CD4-positive, alpha-beta T cell (primary cell): ENCODE measurements at regions not wholly inside any gene's neighbourhood (a gene's known extent, or its start where the extent isn't known, plus 50 kb on each side); places are given as distances from the start of the nearest gene placed in this dataset.

Experiments
- ATAC-seq: fragments of 200-7000 bp; cut with Tn5 transposase; one replicate; pipeline ENCODE4 v1.10.0; 2022; ENCODE audit warnings: mild to moderate bottlenecking; ENCODE audit not compliant: poor library complexity
- CTCF ChIA-PET: fragments of 350-600 bp; sonication (Branson Sonifier 250); formaldehyde crosslinking; loops from one replicate; lab custom pipeline; 2021; ENCODE audit warnings: antibody characterized with exemption, inconsistent platforms; lab: Charles Lee
- POLR2A ChIA-PET: fragments of 350-600 bp; sonication (Branson Sonifier 250); formaldehyde crosslinking; loops from one replicate; lab custom pipeline; 2021; ENCODE audit warnings: antibody characterized with exemption, inconsistent platforms; lab: Charles Lee
- DNase-seq, 14 experiments: peaks; one replicate each; pipeline ENCODE4 v3.0.0-alpha.2; 2013 to 2020; ENCODE audit warnings: mixed read lengths in 2 of 14
- H3K27ac ChIP-seq, 2 donors: one replicate each; pipeline versions ENCODE4 v1.5.1 to v1.7.0; 2013; ENCODE audit warnings: low read length in 2 of 2, low read depth in 1 of 2, mild to moderate bottlenecking in 1 of 2
- H3K27me3 ChIP-seq, 2 experiments: 1 replicate in 1 of 2; 2 replicates in 1 of 2; pipeline versions ENCODE4 v1.6.1 to v1.7.0; 2013; ENCODE audit warnings: low read length in 2 of 2, control low read depth in 1 of 2, mild to moderate bottlenecking in 1 of 2, moderate library complexity in 1 of 2; ENCODE audit not compliant: insufficient read depth in 2 of 2, control insufficient read depth in 1 of 2
- H3K36me3 ChIP-seq: one replicate; pipeline ENCODE4 v1.6.1; 2013; ENCODE audit warnings: low read length, control low read depth; ENCODE audit not compliant: insufficient read depth
- H3K4me1 ChIP-seq: one replicate; pipeline ENCODE4 v1.6.1; 2013; ENCODE audit warnings: low read length, control low read depth; ENCODE audit not compliant: insufficient read depth
- H3K4me3 ChIP-seq: one replicate; pipeline ENCODE4 v1.5.1; 2013; ENCODE audit warnings: mild to moderate bottlenecking, low read length, moderate library complexity
- H3K9me3 ChIP-seq, 2 experiments: 1 replicate in 1 of 2; 2 replicates in 1 of 2; pipeline versions ENCODE4 v1.6.1 to v1.7.0; 2013; ENCODE audit warnings: low read length in 2 of 2, mild to moderate bottlenecking in 2 of 2, control low read depth in 1 of 2, moderate library complexity in 1 of 2; ENCODE audit not compliant: control insufficient read depth in 1 of 2, insufficient read depth in 1 of 2
- H3K27ac Mint-ChIP-seq: one replicate; pipeline ENCODE4 v1.8.0; 2020; ENCODE audit warnings: mixed read lengths
- H3K27me3 Mint-ChIP-seq: one replicate; pipeline ENCODE4 v1.8.0; 2021; ENCODE audit warnings: mixed read lengths
- H3K36me3 Mint-ChIP-seq: one replicate; pipeline ENCODE4 v1.8.0; 2021; ENCODE audit warnings: low read depth, mixed read lengths
- H3K4me1 Mint-ChIP-seq: one replicate; pipeline ENCODE4 v1.8.0; 2021; ENCODE audit warnings: low read depth, mixed read lengths
- H3K4me3 Mint-ChIP-seq: one replicate; pipeline ENCODE4 v1.8.0; 2020; ENCODE audit warnings: mild to moderate bottlenecking, mixed read lengths
- H3K9me3 Mint-ChIP-seq: one replicate; pipeline ENCODE4 v1.8.0; 2020; ENCODE audit warnings: mixed read lengths
- CTCF ChIP-seq: fragments of 200-600 bp; IDR thresholded peaks from one replicate; pipeline ENCODE4 v1.8.0; 2022; ENCODE audit warnings: antibody characterized with exemption, mild to moderate bottlenecking
- intact Hi-C, 2 experiments: fragments of 100-400 bp; cut with DNase I in 1 of 2; cut with micrococcal nuclease in 1 of 2; formaldehyde crosslinking; loops; one replicate each; pipeline versions ENCODE4 v1.15.1 to v1.9.0; 2023 to 2025; cut with DNase I, micrococcal nuclease

- DNase-seq: no peak
- intact Hi-C loops: loop anchor here in 1 of 2 experiments (10.0 kb wide), 3 partner anchors 84 to 434 kb away; no protein-coding TSS in a partner anchor
- Histone ChIP-seq H3K9me3 (peaks cover 0 to under 1% of the 10 kb centered on the region in 2 experiments), H3K4me3 (no peak overlapping the region), H3K4me1 (peaks cover 2% of the 10 kb centered on the region), H3K36me3 (no peaks in the 10 kb centered on the region), H3K27me3 (no peaks in the 10 kb centered on the region), H3K27ac (no peak overlapping the region)
- H3K9me3 Mint-ChIP-seq: no peaks in the 10 kb centered on the region
- H3K27ac Mint-ChIP-seq: no peak overlapping the region
- no peak for TF ChIP-seq CTCF
- POLR2A ChIA-PET: no interaction called here
- CTCF ChIA-PET: no interaction called here
- no peaks in the 10 kb centered on the region for H3K36me3 Mint-ChIP-seq
- H3K4me1 Mint-ChIP-seq: no peaks in the 10 kb centered on the region
- H3K4me3 Mint-ChIP-seq: no peak overlapping the region
- no peaks in the 10 kb centered on the region for H3K27me3 Mint-ChIP-seq
- no peak for ATAC-seq
Observed at GRCh38 chr15:25939122-25939521, 76.0 kb upstream of the ATP10A start.

GRCh38 chr15:25937796-25938195 lies 74.7 kb upstream of the ATP10A start:
- Histone ChIP-seq H3K27me3 (no peaks in the 10 kb centered on the region), H3K4me3 (no peak overlapping the region), H3K4me1 (peaks cover 10% of the 10 kb centered on the region), H3K9me3 (no peaks in the 10 kb centered on the region), H3K27ac (no peak overlapping the region), H3K36me3 (no peaks in the 10 kb centered on the region)
- Mint-ChIP-seq H3K27ac (no peak overlapping the region), H3K9me3 (no peaks in the 10 kb centered on the region), H3K36me3 (no peaks in the 10 kb centered on the region), H3K27me3 (peaks cover 7% of the 10 kb centered on the region), H3K4me1 (peaks cover 4% of the 10 kb centered on the region), H3K4me3 (no peak overlapping the region)
- ChIA-PET POLR2A (interaction anchor here (0.6 kb wide), 1 partner anchor 128 kb away, joined by 4 read pairs; no protein-coding TSS in a partner anchor), CTCF (no interaction called here)
- intact Hi-C loops: loop anchor here in 1 of 2 experiments (10.0 kb wide), 3 partner anchors 83 to 433 kb away; no protein-coding TSS in a partner anchor
- no peak for TF ChIP-seq CTCF
- ATAC-seq (no peak), DNase-seq (no peak)

- intact Hi-C loops: loop anchor here in 1 of 2 experiments (10.0 kb wide), 3 partner anchors 81 to 431 kb away; no protein-coding TSS in a partner anchor
- no peaks in the 10 kb centered on the region for H3K9me3 ChIP-seq
- H3K4me3 Mint-ChIP-seq: no peak overlapping the region
- peaks cover 7% of the 10 kb centered on the region for H3K27me3 Mint-ChIP-seq
- no peak overlapping the region for H3K27ac Mint-ChIP-seq
- no peak overlapping the region for H3K27ac ChIP-seq
- H3K4me1 Mint-ChIP-seq: peaks cover 4% of the 10 kb centered on the region
- H3K36me3 ChIP-seq: no peaks in the 10 kb centered on the region
- TF ChIP-seq CTCF: no peak
- peaks cover 0 to 2% of the 10 kb centered on the region in 2 experiments for H3K27me3 ChIP-seq
- no peaks in the 10 kb centered on the region for H3K36me3 Mint-ChIP-seq
- peaks cover 10% of the 10 kb centered on the region for H3K4me1 ChIP-seq
- POLR2A ChIA-PET: interaction anchor here (0.6 kb wide), 1 partner anchor 118 kb away, joined by 4 read pairs; no protein-coding TSS in a partner anchor
- no peak overlapping the region for H3K4me3 ChIP-seq
- ATAC-seq (no peak), DNase-seq (no peak)
- CTCF ChIA-PET: no interaction called here
- no peaks in the 10 kb centered on the region for H3K9me3 Mint-ChIP-seq
Observed at GRCh38 chr15:25936004-25936403, 72.9 kb upstream of the ATP10A start.
